ENCODE measurements at regions not wholly inside any gene's neighbourhood (a gene's known extent, or its start where the extent isn't known, plus 50 kb on each side); places are given as distances from the start of the nearest gene placed in this dataset.

GRCh38 chr3:105281989-105282388 lies 84.7 kb upstream of the ALCAM start (continued):
- TF ChIP-seq EZH2 (IDR thresholded peaks at IDR 0.05; ENCODE audit: borderline replicate concordance, insufficient read depth, low read length, poor library complexity, severe bottlenecking) (no peak), POLR2AphosphoS5 (IDR thresholded peaks at IDR 0.05) (no peak)

GRCh38 chr3:105284876-105285275 lies 81.8 kb upstream of the ALCAM start:
- Histone ChIP-seq H3K9ac (ENCODE audit: low read length) (no peak overlapping the region), H3K9me3 (ENCODE audit: low read length) (no peaks in the 10 kb centered on the region), H3F3A (ENCODE audit: insufficient read depth, low read length, poor library complexity, severe bottlenecking) (no peaks in the 10 kb centered on the region), H3K4me3 (ENCODE audit: low read length) (no peak overlapping the region), H4K20me1 (ENCODE audit: insufficient read depth) (no peaks in the 10 kb centered on the region), H3K27me3 (ENCODE audit: insufficient read depth, low read depth, low read length) (no peaks in the 10 kb centered on the region), H3K9me2 (ENCODE audit: insufficient read depth, low read length) (no peaks in the 10 kb centered on the region), H3K27ac (ENCODE audit: low read length) (no peak overlapping the region), H3K79me2 (replicated peaks; ENCODE audit: insufficient read depth, low read length) (no peaks in the 10 kb centered on the region), H3K4me2 (ENCODE audit: low read length) (no peak overlapping the region), H2AFZ (ENCODE audit: low read depth, low read length) (no peak overlapping the region), H3K36me3 (ENCODE audit: insufficient read depth, low read length) (no peaks in the 10 kb centered on the region)
- TF ChIP-seq REST (IDR thresholded peaks at IDR 0.05; ENCODE audit: borderline replicate concordance) (no peak), EP300 (conservative IDR thresholded peaks at IDR 0.05; ENCODE audit: poor library complexity, severe bottlenecking) (no peak), SMC3 (conservative IDR thresholded peaks at IDR 0.05; ENCODE audit: poor library complexity) (no peak), RAD21 (conservative IDR thresholded peaks at IDR 0.05) (no peak), EZH2 (IDR thresholded peaks at IDR 0.05; ENCODE audit: borderline replicate concordance, insufficient read depth, low read length, poor library complexity, severe bottlenecking) (no peak), MXI1 (conservative IDR thresholded peaks at IDR 0.05; ENCODE audit: poor library complexity, severe bottlenecking) (no peak), TAF1 (IDR thresholded peaks at IDR 0.05; ENCODE audit: low read depth) (no peak), POLR2AphosphoS5 (IDR thresholded peaks at IDR 0.05) (no peak), CTCF (IDR thresholded peaks at IDR 0.05; ENCODE audit: poor library complexity, severe bottlenecking) (no peak)

- TF ChIP-seq POLR2AphosphoS5 (IDR thresholded peaks at IDR 0.05) (peak; percentile 17), EP300 (conservative IDR thresholded peaks at IDR 0.05; ENCODE audit: poor library complexity, severe bottlenecking) (peak; percentile 94), EZH2 (IDR thresholded peaks at IDR 0.05; ENCODE audit: borderline replicate concordance, insufficient read depth, low read length, poor library complexity, severe bottlenecking) (no peak), REST (IDR thresholded peaks at IDR 0.05; ENCODE audit: borderline replicate concordance) (no peak)
- Histone ChIP-seq H3K4me2 (ENCODE audit: low read length) (no peak overlapping the region), H2AFZ (ENCODE audit: low read depth, low read length) (no peak overlapping the region), H3K9me3 (ENCODE audit: low read length) (no peaks in the 10 kb centered on the region), H3K36me3 (ENCODE audit: insufficient read depth, low read length) (no peaks in the 10 kb centered on the region), H3K79me2 (replicated peaks; ENCODE audit: insufficient read depth, low read length) (no peaks in the 10 kb centered on the region), H3F3A (ENCODE audit: insufficient read depth, low read length, poor library complexity, severe bottlenecking) (no peaks in the 10 kb centered on the region), H3K4me3 (ENCODE audit: low read length) (no peak overlapping the region), H3K9ac (ENCODE audit: low read length) (no peak overlapping the region), H4K20me1 (ENCODE audit: insufficient read depth) (no peaks in the 10 kb centered on the region), H3K27me3 (ENCODE audit: insufficient read depth, low read depth, low read length) (no peaks in the 10 kb centered on the region), H3K9me2 (ENCODE audit: insufficient read depth, low read length) (no peaks in the 10 kb centered on the region), H3K27ac (ENCODE audit: low read length) (no peak overlapping the region)
Measured at GRCh38 chr3:105285653-105286241, 81.0 kb upstream of the ALCAM start.
